Endothelial cell of umbilical vein (primary cell): ENCODE measurements at regions not wholly inside any gene's neighbourhood (a gene's known extent, or its start where the extent isn't known, plus 50 kb on each side); places are given as distances from the start of the nearest gene placed in this dataset.

ENCODE experiments used
- BruUV-seq: library from RNA; stranded (reverse); fragments of 400-500 nt; replicated peaks from 2 replicates; lab custom pipeline; 2021; lab: Mats Ljungman, UMichigan
- CTCF ChIA-PET: fragments of 300-600, 350-600 bp; sonication (Branson Sonifier 250); formaldehyde crosslinking; loops from one replicate; lab custom pipeline; 2021; ENCODE audit warnings: antibody characterized with exemption, inconsistent platforms; lab: Charles Lee
- POLR2A ChIA-PET: fragments of 300-600, 350-600 bp; sonication (Branson Sonifier 250); formaldehyde crosslinking; loops from one replicate; lab custom pipeline; 2021; ENCODE audit warnings: antibody characterized with exemption, inconsistent platforms; lab: Charles Lee
- DNase-seq: peaks from one replicate; pipeline ENCODE4 v3.0.0-alpha.2; 2011; ENCODE audit warnings: low read depth, low spot score
- FAIRE-seq: peaks from 2 replicates; lab custom pipeline; 2011; peaks lifted over from hg19 to GRCh38; lab: Jason Lieb, UNC
- H2AFZ ChIP-seq: 2 replicates; pipeline ENCODE4 v1.6.0; 2012; ENCODE audit warnings: low read depth, low read length, control low read depth, inconsistent platforms
- H3K27ac ChIP-seq: 2 replicates; pipeline ENCODE4 v1.5.1; 2011; ENCODE audit warnings: low read depth, mild to moderate bottlenecking, control low read depth, low read length, moderate library complexity; ENCODE audit not compliant: insufficient read depth
- H3K27me3 ChIP-seq, 2 experiments: 2 replicates each; pipeline versions ENCODE4 v1.6.0 to v1.6.1; 2011; ENCODE audit warnings: low read length in 2 of 2, mixed read lengths in 1 of 2; ENCODE audit not compliant: control insufficient read depth in 2 of 2, insufficient read depth in 2 of 2
- H3K36me3 ChIP-seq, 2 experiments: 2 replicates in 1 of 2; 3 replicates in 1 of 2; pipeline ENCODE4 v1.5.1; 2011; ENCODE audit warnings: low read length in 2 of 2, mild to moderate bottlenecking in 1 of 2, moderate library complexity in 1 of 2; ENCODE audit not compliant: control insufficient read depth in 2 of 2, insufficient read depth in 2 of 2; ENCODE audit errors: extremely low read depth in 1 of 2
- H3K4me1 ChIP-seq: 3 replicates; pipeline ENCODE4 v1.5.1; 2011; ENCODE audit warnings: mild to moderate bottlenecking, low read length; ENCODE audit not compliant: control insufficient read depth, insufficient read depth; ENCODE audit errors: extremely low read depth
- H3K4me2 ChIP-seq: 2 replicates; pipeline ENCODE4 v1.6.1; 2011; ENCODE audit warnings: low read length, control low read depth, mixed read lengths; ENCODE audit not compliant: insufficient read depth
- H3K4me3 ChIP-seq, 3 experiments: fragments of 200-600 bp in 1 of 3; sonication (generic), shearing (Covaris generic) in 1 of 3; replicated peaks in 1 of 3; 2 replicates each; pipeline ENCODE4 v1.5.1; 2011 to 2016; ENCODE audit warnings: control low read depth in 3 of 3, low read length in 3 of 3, mild to moderate bottlenecking in 2 of 3, inconsistent platforms in 1 of 3, low read depth in 1 of 3, moderate library complexity in 1 of 3; ENCODE audit not compliant: insufficient read depth in 1 of 3
- H3K79me2 ChIP-seq: 2 replicates; pipeline ENCODE4 v1.6.0; 2012; ENCODE audit warnings: low read length, inconsistent platforms; ENCODE audit not compliant: control insufficient read depth, insufficient read depth
- H3K9ac ChIP-seq: replicated peaks from 2 replicates; pipeline ENCODE3; 2011; ENCODE audit warnings: low read length, control low read depth; ENCODE audit not compliant: insufficient read depth; ENCODE audit errors: extremely low read depth
- H3K9me1 ChIP-seq: replicated peaks from 3 replicates; pipeline ENCODE4 v1.6.0; 2011; ENCODE audit warnings: mild to moderate bottlenecking, low read length; ENCODE audit not compliant: control insufficient read depth, insufficient read depth; ENCODE audit errors: extremely low read depth
- H3K9me3 ChIP-seq: replicated peaks from 2 replicates; pipeline ENCODE4 v1.5.1; 2012; ENCODE audit warnings: low read length, inconsistent platforms; ENCODE audit not compliant: control insufficient read depth, insufficient read depth
- H4K20me1 ChIP-seq: replicated peaks from 2 replicates; pipeline ENCODE3; 2011; ENCODE audit warnings: mild to moderate bottlenecking, low read length; ENCODE audit not compliant: control insufficient read depth, insufficient read depth; ENCODE audit errors: extremely low read depth
- CTCF ChIP-seq, 2 donors: IDR thresholded peaks; 1 replicate in 1 of 2; 2 replicates in 1 of 2; pipeline ENCODE4 v1.5.1; 2011; ENCODE audit warnings: low read length in 2 of 2, mild to moderate bottlenecking in 2 of 2, moderate library complexity in 2 of 2, control low read depth in 1 of 2, inconsistent platforms in 1 of 2, low read depth in 1 of 2; ENCODE audit not compliant: insufficient read depth in 1 of 2; ENCODE audit errors: extremely low read depth in 1 of 2
- EZH2 ChIP-seq: IDR thresholded peaks from 2 replicates; pipeline ENCODE4 v1.6.1; 2012; ENCODE audit warnings: borderline replicate concordance, low read depth, mild to moderate bottlenecking, moderate library complexity, low read length, inconsistent platforms; ENCODE audit not compliant: severe bottlenecking
- FOS ChIP-seq: IDR thresholded peaks from 2 replicates; pipeline ENCODE4 v1.6.1; 2011; ENCODE audit warnings: mild to moderate bottlenecking, low read length, moderate library complexity, borderline replicate concordance; ENCODE audit not compliant: insufficient read depth
- GATA2 ChIP-seq: IDR thresholded peaks from 2 replicates; pipeline ENCODE4 v1.7.0; 2011; ENCODE audit warnings: low read depth, mild to moderate bottlenecking, moderate library complexity, mixed read lengths, low read length; ENCODE audit not compliant: insufficient read length, insufficient read depth
- JUN ChIP-seq: IDR thresholded peaks from 2 replicates; pipeline ENCODE4 v1.6.1; 2011; ENCODE audit warnings: borderline replicate concordance, low read depth; ENCODE audit not compliant: insufficient read length, insufficient read depth
- MYC ChIP-seq: IDR thresholded peaks from one replicate; pipeline ENCODE4 v1.6.1; 2011; ENCODE audit warnings: mild to moderate bottlenecking, low read depth, low read length
- POLR2A ChIP-seq: IDR thresholded peaks from 2 replicates; pipeline ENCODE4 v1.6.1; 2012; ENCODE audit warnings: low read depth, mild to moderate bottlenecking, control low read depth, low read length
- POLR2AphosphoS5 ChIP-seq: IDR thresholded peaks from 2 replicates; pipeline ENCODE4 v1.6.1; 2012; ENCODE audit warnings: low read depth, mild to moderate bottlenecking, control low read depth, low read length, moderate library complexity; ENCODE audit not compliant: insufficient read depth
- dilution Hi-C: fragments of 300-500 bp; cut with MboI; formaldehyde crosslinking; loops from one replicate; pipeline ENCODE4 v1.15.0; 2019; ENCODE audit warnings: low sequenced_read_pairs; ENCODE audit not compliant: extremely low pct_ligation_motif_present
- intact Hi-C: fragments of 100-400 bp; cut with micrococcal nuclease; formaldehyde crosslinking; loops from one replicate; pipeline ENCODE4 v1.10.0; 2022
- TF ChIP-seq, protein P1 (sequence below): IDR thresholded peaks from 2 replicates; pipeline ENCODE4 v1.6.1; 2011; ENCODE audit not compliant: insufficient read depth, insufficient read length

GRCh38 chr6:119938752-119939151 is 589.2 kb upstream of the MAN1A1 start:
- Histone ChIP-seq H2AFZ (no peak overlapping the region), H3K9me1 (no peaks in the 10 kb centered on the region), H4K20me1 (no peaks in the 10 kb centered on the region), H3K27ac (no peak overlapping the region), H3K27me3 (no peaks in the 10 kb centered on the region), H3K9me3 (no peaks in the 10 kb centered on the region), H3K4me3 (no peak overlapping the region), H3K9ac (no peak overlapping the region), H3K4me2 (no peak overlapping the region), H3K79me2 (no peaks in the 10 kb centered on the region), H3K4me1 (no peaks in the 10 kb centered on the region), H3K36me3 (no peaks in the 10 kb centered on the region)
- ChIA-PET CTCF (no interaction called here), POLR2A (no interaction called here)
- no peak for TF ChIP-seq EZH2
- BruUV-seq: no TSS peak
- DNase-seq (no peak), FAIRE-seq (no peak)
- intact Hi-C loops: no loop called here
- dilution Hi-C loops: no loop called here

DNA sequence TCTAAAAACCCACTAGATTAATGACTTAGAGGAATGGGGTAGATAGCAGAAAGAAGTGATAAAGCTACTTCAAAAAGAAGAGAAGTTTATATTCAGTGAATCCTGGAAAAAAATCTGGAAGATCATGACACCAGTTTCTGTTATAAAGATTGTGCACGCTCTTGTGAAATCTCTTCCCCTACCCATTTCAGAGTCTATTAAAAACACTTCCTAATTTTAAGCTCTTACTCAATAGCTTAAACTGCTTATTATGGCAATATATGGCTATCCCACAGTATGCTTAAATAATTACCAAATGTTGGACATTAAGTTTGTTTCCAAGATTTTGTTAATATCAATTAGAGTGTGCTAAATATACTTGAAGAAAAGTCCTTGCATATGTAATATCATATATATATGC is 585.3 kb upstream of the MAN1A1 start:
- no TSS peak for BruUV-seq
- Histone ChIP-seq H3K79me2 (no peaks in the 10 kb centered on the region), H3K36me3 (no peaks in the 10 kb centered on the region), H2AFZ (no peak overlapping the region), H4K20me1 (no peaks in the 10 kb centered on the region), H3K27ac (no peak overlapping the region), H3K9me3 (no peaks in the 10 kb centered on the region), H3K4me1 (no peaks in the 10 kb centered on the region), H3K27me3 (no peaks in the 10 kb centered on the region), H3K9me1 (no peaks in the 10 kb centered on the region), H3K4me3 (no peak overlapping the region), H3K9ac (no peak overlapping the region), H3K4me2 (no peak overlapping the region)
- intact Hi-C loops: no loop called here
- DNase-seq: no peak
- POLR2A ChIA-PET: no interaction called here
- TF ChIP-seq CTCF (IDR thresholded peaks at IDR 0.05; ENCODE audit: extremely low read depth in 1 of 2, insufficient read depth in 1 of 2, low read depth in 1 of 2, low read length in 2 of 2) (no peak), POLR2A (no peak), JUN (no peak), GATA2 (no peak), MYC (no peak), FOS (no peak), EZH2 (no peak), POLR2AphosphoS5 (no peak)
- TF ChIP-seq, protein P1, sequence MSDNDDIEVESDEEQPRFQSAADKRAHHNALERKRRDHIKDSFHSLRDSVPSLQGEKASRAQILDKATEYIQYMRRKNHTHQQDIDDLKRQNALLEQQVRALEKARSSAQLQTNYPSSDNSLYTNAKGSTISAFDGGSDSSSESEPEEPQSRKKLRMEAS: no peak
- dilution Hi-C loops: no loop called here
- FAIRE-seq: no peak
- CTCF ChIA-PET: no interaction called here
